Choroid plexus epithelial cell (primary cell): ENCODE measurements at regions not wholly inside any gene's neighbourhood (a gene's known extent, or its start where the extent isn't known, plus 50 kb on each side); places are given as distances from the start of the nearest gene placed in this dataset.

Experiments used
- DNase-seq: peaks from one replicate; pipeline ENCODE4 v3.0.0-alpha.2; 2010; ENCODE audit warnings: low read depth
- H3K4me3 ChIP-seq: 2 replicates; pipeline ENCODE4 v1.5.1; 2011; ENCODE audit warnings: low read depth, mild to moderate bottlenecking, control low read depth, low read length, moderate library complexity
- CTCF ChIP-seq: conservative IDR thresholded peaks from 2 replicates; pipeline ENCODE4 v1.5.1; 2011; ENCODE audit warnings: low read depth, mild to moderate bottlenecking, control low read depth, inconsistent platforms, low read length, moderate library complexity

- TF ChIP-seq CTCF: no peak
- DNase-seq: no peak
Measured at GRCh38 chr6:137350857-137351256, 131.7 kb upstream of the IFNGR1 start.

GRCh38 chr6:137349856-137350830 is 131.0 kb upstream of the IFNGR1 start:
- no peak for DNase-seq
- no peak overlapping the region for H3K4me3 ChIP-seq
- TF ChIP-seq CTCF: no peak

More at GRCh38 chr6:137350857-137351256, 131.7 kb upstream of the IFNGR1 start:
- H3K4me3 ChIP-seq: no peak overlapping the region

GRCh38 chr6:137348777-137349176 is 129.6 kb upstream of the IFNGR1 start:
- no peak for TF ChIP-seq CTCF
- H3K4me3 ChIP-seq: no peak overlapping the region
- DNase-seq: no peak

- H3K4me3 ChIP-seq: no peak overlapping the region
- DNase-seq: no peak
- TF ChIP-seq CTCF: no peak
Measured at GRCh38 chr6:137343241-137343640, 124.1 kb upstream of the IFNGR1 start.

GRCh38 chr6:137342607-137343190 is 123.5 kb upstream of the IFNGR1 start:
- H3K4me3 ChIP-seq: peak overlapping the region; percentile 49
- no peak for TF ChIP-seq CTCF
- DNase-seq: no peak

GRCh38 chr6:137341681-137342195 is 122.6 kb upstream of the IFNGR1 start:
- no peak for TF ChIP-seq CTCF
- peak; percentile 25 for DNase-seq
- no peak overlapping the region for H3K4me3 ChIP-seq
